ENCODE measurements at regions not wholly inside any gene's neighbourhood (a gene's known extent, or its start where the extent isn't known, plus 50 kb on each side); places are given as distances from the start of the nearest gene placed in this dataset.
A peak's percentile ranks its signal among the peaks of the same experiment; 100 is the strongest.

- Mint-ChIP-seq H3K27me3 (ENCODE audit: insufficient read depth, low read depth, poor library complexity) (peaks cover 9% of the 10 kb centered on the region), H3K9me3 (no peaks in the 10 kb centered on the region; the same call in 1 of the 3 replicates), H3K4me1 (peaks cover 4% of the 10 kb centered on the region; the same call in 2 of the 3 replicates), H3K27ac (no peak overlapping the region), H3K4me3 (no peak overlapping the region), H3K36me3 (ENCODE audit: low read depth) (no peaks in the 10 kb centered on the region; the same call in 2 of the 3 replicates)
- H2AFZ ChIP-seq: no peak overlapping the region
- H3K4me1 ChIP-seq (ENCODE audit: insufficient read depth): peaks cover 6% of the 10 kb centered on the region; the same call in 1 of the 2 replicates
- H3K27ac ChIP-seq (ENCODE audit: low read depth): no peak overlapping the region
- H3K9me2 ChIP-seq (ENCODE audit: insufficient read depth): no peaks in the 10 kb centered on the region
- no peak overlapping the region for H3K4me3 ChIP-seq
- no peaks in the 10 kb centered on the region for H4K20me1 ChIP-seq (replicated peaks; ENCODE audit: insufficient read depth)
- H3K4me2 ChIP-seq: no peak overlapping the region
- no peak for DNase-seq (ENCODE audit: low spot score)
- H3K27me3 ChIP-seq (ENCODE audit: insufficient read depth): no peaks in the 10 kb centered on the region
- no peaks in the 10 kb centered on the region for H3K79me2 ChIP-seq (replicated peaks; ENCODE audit: insufficient read depth)
- no peaks in the 10 kb centered on the region for H3K36me3 ChIP-seq (ENCODE audit: insufficient read depth)
- no peaks in the 10 kb centered on the region for H3F3A ChIP-seq (replicated peaks; ENCODE audit: low read depth)
- no peak for ATAC-seq
- TF ChIP-seq ETS1 (IDR thresholded peaks at IDR 0.05): no peak
- no peak for TF ChIP-seq ZNF331 (CRISPR knock-in tag; IDR thresholded peaks at IDR 0.05; ENCODE audit: low read depth)
- TF ChIP-seq POLR2AphosphoS5 (IDR thresholded peaks at IDR 0.05; ENCODE audit: low read depth): no peak
- no peak for TF ChIP-seq CTCF (conservative IDR thresholded peaks at IDR 0.05; ENCODE audit: low read depth in 2 of 2)
Observed at GRCh38 chr9:95620722-95621121, 104.0 kb upstream of the PTCH1 start.

GRCh38 chr9:95620314-95620713 is 103.5 kb upstream of the PTCH1 start:
- Histone ChIP-seq H3K79me2 (replicated peaks; ENCODE audit: insufficient read depth) (no peaks in the 10 kb centered on the region), H3K4me1 (ENCODE audit: insufficient read depth) (peaks cover 6% of the 10 kb centered on the region; the same call in 1 of the 2 replicates), H3K4me3 (no peak overlapping the region), H3F3A (replicated peaks; ENCODE audit: low read depth) (no peaks in the 10 kb centered on the region), H3K9me2 (ENCODE audit: insufficient read depth) (no peaks in the 10 kb centered on the region), H3K27me3 (ENCODE audit: insufficient read depth) (no peaks in the 10 kb centered on the region), H2AFZ (peak overlapping the region; percentile 56; the same call in 1 of the 2 replicates), H4K20me1 (replicated peaks; ENCODE audit: insufficient read depth) (no peaks in the 10 kb centered on the region), H3K4me2 (no peak overlapping the region), H3K27ac (ENCODE audit: low read depth) (no peak overlapping the region), H3K36me3 (ENCODE audit: insufficient read depth) (no peaks in the 10 kb centered on the region)
- peaks cover 4% of the 10 kb centered on the region; the same call in 2 of the 3 replicates for H3K4me1 Mint-ChIP-seq
- DNase-seq (ENCODE audit: low spot score): no peak
- ATAC-seq: no peak
- no peaks in the 10 kb centered on the region; the same call in 2 of the 3 replicates for H3K36me3 Mint-ChIP-seq (ENCODE audit: low read depth)
- H3K27me3 Mint-ChIP-seq (ENCODE audit: insufficient read depth, low read depth, poor library complexity): peaks cover 9% of the 10 kb centered on the region
- no peak for TF ChIP-seq ZNF114 (CRISPR knock-in tag; IDR thresholded peaks at IDR 0.05)
- TF ChIP-seq REST (IDR thresholded peaks at IDR 0.05; ENCODE audit: unreplicated experiment): no peak
- TF ChIP-seq POLR2AphosphoS5 (IDR thresholded peaks at IDR 0.05; ENCODE audit: low read depth): no peak
- TF ChIP-seq ETS1 (IDR thresholded peaks at IDR 0.05): no peak
- no peak for TF ChIP-seq STAT1 (IDR thresholded peaks at IDR 0.05; ENCODE audit: unreplicated experiment)
- no peak for TF ChIP-seq EZH2phosphoT487 (IDR thresholded peaks at IDR 0.05; ENCODE audit: unreplicated experiment)
- TF ChIP-seq ZNF331 (CRISPR knock-in tag; IDR thresholded peaks at IDR 0.05; ENCODE audit: low read depth): no peak
- H3K9me3 Mint-ChIP-seq: no peaks in the 10 kb centered on the region; the same call in 1 of the 3 replicates
- no peak overlapping the region for H3K27ac Mint-ChIP-seq
- H3K4me3 Mint-ChIP-seq: no peak overlapping the region

Data from GM23338 (cell line).